GM10248 (cell line): ENCODE measurements at regions not wholly inside any gene's neighbourhood (a gene's known extent, or its start where the extent isn't known, plus 50 kb on each side); places are given as distances from the start of the nearest gene placed in this dataset.

Experiments
- CTCF ChIA-PET: fragments of 300-600 bp; sonication (Branson Sonifier 250); formaldehyde crosslinking; extraction: SDS; loops from one replicate; lab custom pipeline; 2021; ENCODE audit warnings: antibody characterized with exemption; lab: Yijun Ruan, JAX
- POLR2A ChIA-PET: fragments of 350-650 bp; sonication (Branson Sonifier 250); formaldehyde crosslinking; extraction: SDS; loops from one replicate; lab custom pipeline; 2020; ENCODE audit warnings: antibody characterized with exemption; lab: Yijun Ruan, JAX
- DNase-seq: peaks from one replicate; pipeline ENCODE4 v3.0.0; 2012; ENCODE audit errors: extremely low spot score
- CTCF ChIP-seq: IDR thresholded peaks from 2 replicates; pipeline ENCODE4 v1.5.1; 2012; ENCODE audit warnings: mild to moderate bottlenecking, low read depth; ENCODE audit errors: extremely low read depth, missing control alignments, control extremely low read depth

- ChIA-PET CTCF (no interaction called here), POLR2A (no interaction called here)
- no peak for DNase-seq
- TF ChIP-seq CTCF, result no peak
These were observed 273.1 kb downstream of the ACTL7B start for GRCh38 chr9:108582726-108583125.

- DNase-seq, result no peak
- TF ChIP-seq CTCF, result no peak
- POLR2A ChIA-PET, result no interaction called here
- CTCF ChIA-PET, result no interaction called here
These were observed 275.9 kb downstream of the ACTL7B start for GRCh38 chr9:108579757-108580439.

GRCh38 chr9:108575276-108575675 is 280.5 kb downstream of the ACTL7B start:
- DNase-seq, result no peak
- no peak for TF ChIP-seq CTCF
- ChIA-PET CTCF (interaction anchor here (1.3 kb wide), 1 partner anchor 11 kb away, joined by 3 read pairs; no protein-coding TSS in a partner anchor), POLR2A (no interaction called here)

- DNase-seq, result no peak
- ChIA-PET CTCF (interaction anchor here (0.8 to 1.4 kb wide), 3 partner anchors 10 to 1144 kb away, joined by 3 to 5 read pairs (median 4); no protein-coding TSS in a partner anchor), POLR2A (no interaction called here)
- no peak for TF ChIP-seq CTCF
These were observed 286.2 kb downstream of the ACTL7B start for GRCh38 chr9:108569624-108570023.

- ChIA-PET CTCF (interaction anchor here (1.1 to 1.4 kb wide), 2 partner anchors 9 to 12 kb away, joined by 3 read pairs; no protein-coding TSS in a partner anchor), POLR2A (no interaction called here)
- DNase-seq, result no peak
- no peak for TF ChIP-seq CTCF
These were observed 287.7 kb downstream of the ACTL7B start for GRCh38 chr9:108568093-108568492.

GRCh38 chr9:108567571-108567970 is 288.2 kb downstream of the ACTL7B start:
- DNase-seq, result no peak
- TF ChIP-seq CTCF, result no peak
- ChIA-PET CTCF (interaction anchor here (0.8 to 3.6 kb wide), 4 partner anchors 9 to 1145 kb away, joined by 3 to 22 read pairs (median 3); no protein-coding TSS in a partner anchor), POLR2A (no interaction called here)
